CD4-positive, alpha-beta T cell treated with Interleukin-1 beta for 1 hour (primary cell): ENCODE measurements at regions not wholly inside any gene's neighbourhood (a gene's known extent, or its start where the extent isn't known, plus 50 kb on each side); places are given as distances from the start of the nearest gene placed in this dataset.
A peak's percentile ranks its signal among the peaks of the same experiment; 100 is the strongest.

ENCODE experiments used
- DNase-seq, 2 donors: peaks; one replicate each; pipeline ENCODE4 v3.0.0-alpha.2; 2020 to 2022

DNA sequence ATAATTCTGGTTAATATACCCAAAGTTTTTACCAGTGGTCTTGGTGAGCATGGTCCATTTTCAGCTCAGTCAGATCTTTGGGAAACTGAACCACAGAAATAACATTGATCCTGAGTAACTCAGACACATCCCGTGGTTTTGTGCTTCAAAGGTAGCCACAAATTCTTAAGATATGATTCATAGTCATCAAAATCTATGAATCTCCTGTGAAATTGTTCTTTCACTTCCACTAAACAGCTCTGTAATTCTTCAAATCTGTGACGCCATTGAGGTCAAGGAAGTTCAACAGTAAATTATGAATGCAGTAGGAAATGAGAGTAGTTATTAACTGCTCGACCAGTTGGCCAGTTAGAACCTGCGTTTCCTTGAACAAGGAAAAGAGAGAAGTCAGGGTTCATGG lies 147.3 kb downstream of the IRS1 start:
- no peak for DNase-seq

DNA sequence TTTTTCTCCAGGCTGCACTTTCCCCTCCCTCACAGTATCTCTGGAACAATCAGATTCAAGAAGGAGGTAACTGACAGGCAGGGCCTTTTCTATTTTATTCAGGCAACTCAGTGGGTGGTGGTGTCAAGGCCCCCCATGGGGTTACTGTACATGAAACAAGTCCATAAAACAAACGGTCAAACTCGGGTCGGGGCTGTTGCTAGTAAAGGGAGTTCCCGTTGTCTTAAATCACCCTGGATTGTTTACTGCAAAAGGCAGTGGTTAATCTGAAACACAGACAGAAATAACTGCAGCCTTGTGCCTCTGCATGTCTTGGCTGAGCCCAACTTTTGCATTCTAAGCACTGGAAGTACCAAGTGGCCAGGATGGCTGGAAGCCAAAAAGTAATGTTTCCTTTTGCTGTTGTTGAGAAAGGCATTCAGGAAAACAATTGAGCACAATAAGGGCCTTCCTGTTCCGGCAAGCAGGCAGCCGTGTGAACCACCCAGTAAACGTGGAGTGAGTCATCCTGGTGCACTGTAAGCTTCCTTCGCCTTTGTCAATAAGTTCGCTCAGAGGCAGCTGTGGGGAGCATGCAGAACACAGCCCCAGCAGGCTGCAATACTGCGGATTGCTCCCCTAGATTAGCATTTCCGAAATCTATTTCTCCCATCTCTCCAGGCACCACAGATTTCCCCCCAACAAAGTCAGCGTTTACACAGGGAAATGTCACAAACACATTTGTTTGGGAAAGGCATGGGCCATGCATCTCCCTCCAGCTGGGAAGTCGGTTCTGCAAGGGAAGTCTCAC lies 149.6 kb downstream of the IRS1 start:
- DNase-seq, result peak; percentile 27 to 31

DNA sequence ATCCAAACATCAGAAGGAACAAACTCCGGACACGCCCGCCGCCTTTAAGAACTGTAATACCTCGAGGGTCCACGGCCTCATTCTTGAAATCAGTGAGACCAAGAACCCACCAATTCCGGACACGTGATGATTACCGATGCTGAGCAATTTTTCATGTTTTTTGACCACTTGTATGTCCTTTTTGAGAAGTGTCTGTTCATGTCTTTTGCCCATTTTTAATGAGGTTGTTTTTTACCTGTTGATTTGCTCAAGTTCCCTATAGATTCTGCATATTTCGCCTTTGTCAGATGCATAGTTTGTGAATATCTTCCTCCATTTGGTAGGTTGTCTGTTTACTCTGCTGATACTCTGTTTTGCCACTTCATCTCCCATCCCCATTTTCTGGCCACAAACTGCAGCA lies 150.4 kb downstream of the IRS1 start:
- no peak for DNase-seq

DNA sequence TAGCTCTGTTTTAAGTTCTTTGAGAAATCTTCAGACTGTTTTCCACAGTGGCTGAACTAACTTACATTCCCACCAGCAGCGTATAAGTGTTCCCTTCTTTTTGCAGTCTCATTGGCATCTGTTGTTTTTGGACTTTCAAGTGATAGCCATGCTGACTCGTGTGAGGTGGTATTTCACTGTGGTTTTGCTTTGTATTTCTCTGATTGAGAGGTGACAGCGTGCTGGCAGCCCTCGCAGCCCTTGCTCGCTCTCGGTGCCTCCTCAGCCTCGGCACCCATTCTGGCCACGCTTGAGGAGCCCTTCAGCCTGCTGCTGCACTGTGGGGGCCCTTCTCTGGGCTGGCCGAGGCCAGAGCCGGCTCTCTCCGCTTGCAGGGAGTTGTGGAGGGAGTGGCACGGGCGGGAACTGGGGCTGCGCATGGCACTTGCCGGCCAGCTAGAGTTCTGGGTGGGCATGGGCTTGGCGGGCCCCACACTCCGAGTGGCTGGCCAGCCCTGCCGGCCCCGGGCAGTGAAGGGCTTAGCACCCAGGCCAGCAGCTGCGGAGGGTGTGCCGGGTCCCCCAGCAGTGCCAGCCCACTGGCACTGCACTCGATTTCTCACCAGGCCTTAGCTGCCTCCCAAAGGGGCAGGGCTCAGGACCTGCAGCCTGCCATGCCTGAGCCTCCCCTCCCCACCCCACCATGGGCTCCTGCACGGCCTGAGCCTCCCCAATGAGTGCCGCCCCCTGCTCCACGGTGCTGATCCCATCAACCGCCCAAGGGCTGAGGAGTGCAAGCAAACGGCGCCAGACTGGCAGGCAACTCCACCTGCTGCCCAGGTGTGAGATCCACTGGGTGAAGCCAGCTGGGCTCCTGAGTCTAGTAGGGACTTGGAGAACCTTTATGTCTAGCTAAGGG lies 151.8 kb downstream of the IRS1 start:
- no peak for DNase-seq

DNA sequence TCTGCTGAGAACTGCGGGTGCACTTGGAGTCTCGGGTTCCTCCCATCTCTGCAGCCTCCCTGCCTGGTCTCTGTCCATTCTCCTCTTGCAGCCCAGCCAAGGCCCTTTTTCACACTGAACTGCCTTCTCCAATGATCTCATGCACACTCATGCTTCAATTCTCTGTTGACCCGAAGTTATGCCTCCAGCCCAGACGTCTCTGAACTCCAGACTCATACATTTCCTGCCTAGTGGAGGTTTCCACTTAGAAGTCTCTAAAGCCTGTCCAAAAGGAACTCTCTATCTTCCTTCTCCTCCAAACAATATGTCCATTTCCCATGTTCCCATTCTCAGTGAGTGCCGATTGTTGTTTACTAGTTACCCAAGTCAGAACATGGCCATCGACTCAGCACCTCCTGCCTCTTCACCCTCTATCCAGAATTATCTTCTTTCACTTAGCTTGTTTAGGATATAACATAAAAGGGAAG lies 155.2 kb downstream of the IRS1 start:
- no peak for DNase-seq

DNA sequence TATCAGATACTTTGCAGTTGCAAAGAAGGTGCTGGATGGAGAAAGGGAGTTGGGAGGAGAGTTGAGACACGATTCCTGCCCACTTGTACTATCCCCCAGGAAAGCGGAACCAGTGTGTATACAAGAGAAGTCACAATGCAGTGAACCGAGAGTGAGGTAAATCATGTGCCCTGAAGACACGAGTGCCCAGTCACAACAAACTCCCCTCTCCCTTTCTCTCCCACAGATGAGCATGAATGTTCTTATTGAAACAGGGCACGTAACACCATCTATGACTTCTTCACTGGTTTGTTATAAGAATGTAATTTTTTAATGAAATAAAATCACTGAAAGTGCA lies 155.7 kb downstream of the IRS1 start:
- DNase-seq, result no peak

DNA sequence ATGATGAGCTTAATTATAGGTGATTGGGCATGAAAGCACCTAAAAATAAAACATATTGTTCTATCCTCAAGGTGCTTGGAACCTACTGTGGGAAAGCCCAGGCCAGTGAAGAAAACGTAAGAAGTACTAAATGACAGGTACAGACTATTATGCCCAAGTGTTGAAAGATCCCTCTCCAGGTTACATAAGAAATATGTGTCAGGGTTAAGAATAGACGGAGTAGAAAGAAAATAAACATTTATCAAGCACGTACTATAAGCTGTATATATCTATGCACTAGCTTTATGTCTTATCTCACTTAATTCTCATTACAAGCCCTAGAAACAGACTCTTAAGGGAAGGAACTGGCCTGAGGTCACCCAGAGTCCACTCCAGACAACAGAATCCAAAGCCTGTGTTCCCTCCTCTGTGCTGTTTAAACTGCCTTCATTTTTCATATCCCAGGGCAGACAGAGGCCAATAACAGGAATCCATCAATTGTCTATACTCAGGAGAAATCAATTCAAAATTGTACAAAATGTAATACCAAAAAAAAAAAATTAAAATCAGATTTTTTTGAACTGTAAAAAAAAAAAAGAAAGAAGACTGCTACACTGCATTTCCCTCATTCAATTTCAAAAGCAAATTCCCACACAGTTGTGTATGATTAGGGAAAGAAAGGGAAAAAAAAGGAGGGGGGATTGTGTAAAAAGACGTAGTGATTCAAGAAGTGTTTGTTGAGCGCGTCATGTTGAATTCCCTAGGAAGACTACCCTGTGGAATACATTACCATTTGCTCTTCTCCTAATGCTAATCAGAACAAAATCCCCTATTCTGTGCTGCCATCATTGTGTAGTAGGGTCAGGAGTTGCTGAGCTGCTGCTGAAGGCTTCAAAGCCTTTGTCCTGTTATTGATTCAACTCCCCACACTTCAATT lies 156.3 kb downstream of the IRS1 start:
- DNase-seq, result no peak

DNA sequence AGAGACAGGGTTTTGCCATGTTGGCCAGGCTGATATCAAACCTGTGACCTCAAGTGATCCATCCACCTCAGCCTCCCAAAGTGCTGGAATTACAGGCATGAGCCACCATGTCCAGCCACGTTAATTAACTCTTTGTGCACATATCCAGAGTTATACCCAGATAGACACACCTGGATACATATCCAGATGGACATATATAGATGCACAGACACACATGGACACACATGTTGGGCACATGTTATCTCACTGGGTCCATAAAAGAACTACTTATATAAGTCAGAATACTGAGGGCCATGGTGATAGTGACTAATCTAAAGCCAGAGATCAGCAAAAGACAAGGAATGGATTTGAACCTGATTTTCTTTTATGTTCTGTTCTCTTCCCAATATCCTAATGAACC lies 158.6 kb downstream of the IRS1 start:
- no peak for DNase-seq

DNA sequence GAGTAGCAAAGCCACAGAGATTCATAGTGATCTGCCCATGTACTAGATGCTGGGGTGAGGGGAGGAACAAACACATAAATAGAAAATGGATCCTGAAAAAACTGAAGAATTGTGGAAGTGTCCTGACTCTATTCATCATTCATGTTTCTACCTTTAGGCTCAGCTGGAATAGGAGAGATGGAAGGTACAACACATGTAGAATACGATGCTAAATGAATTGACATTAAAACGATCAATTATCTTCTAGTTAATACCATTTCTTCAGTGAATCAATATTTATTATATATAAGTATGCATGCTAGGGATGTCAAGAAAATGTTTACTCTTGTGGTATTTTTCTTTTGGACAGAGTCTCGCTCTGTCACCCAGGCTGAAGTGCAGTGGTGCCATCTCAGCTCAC lies 159.1 kb downstream of the IRS1 start:
- no peak for DNase-seq

DNA sequence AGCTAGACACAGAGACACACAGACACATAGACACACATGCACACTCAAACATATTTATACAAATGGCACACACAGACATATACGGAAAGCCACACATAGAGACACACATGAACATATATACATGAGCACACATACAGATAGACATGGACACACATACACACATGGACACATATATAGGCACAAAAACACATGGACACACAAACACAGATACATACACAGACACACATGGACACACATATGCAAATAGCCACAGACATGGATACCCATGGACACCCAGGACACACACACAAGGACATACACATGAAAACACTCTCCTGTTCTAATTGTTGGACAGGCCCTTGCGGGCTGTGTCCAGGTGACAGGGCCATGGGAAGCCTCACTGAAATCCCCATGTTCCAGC lies 160.1 kb downstream of the IRS1 start:
- no peak for DNase-seq

DNA sequence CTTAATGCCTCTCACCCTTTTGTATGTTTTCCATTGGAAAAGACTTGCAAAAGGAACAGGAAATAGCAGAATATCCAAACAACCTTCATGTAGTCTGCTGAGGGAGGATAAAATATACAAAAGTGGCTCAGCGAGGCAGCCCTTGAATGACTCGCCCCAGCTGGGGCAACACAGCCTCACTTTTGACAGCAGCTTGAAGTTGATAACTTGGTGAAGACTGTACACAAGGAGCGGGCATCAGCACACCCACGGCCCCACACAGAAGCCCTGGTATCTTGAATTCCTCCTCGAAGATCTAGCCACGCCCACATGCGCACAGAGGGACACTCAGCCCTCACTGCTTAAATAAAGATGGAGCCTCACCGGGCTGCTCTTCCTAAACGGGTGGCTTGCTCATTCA lies 161.0 kb downstream of the IRS1 start:
- DNase-seq, result no peak

DNA sequence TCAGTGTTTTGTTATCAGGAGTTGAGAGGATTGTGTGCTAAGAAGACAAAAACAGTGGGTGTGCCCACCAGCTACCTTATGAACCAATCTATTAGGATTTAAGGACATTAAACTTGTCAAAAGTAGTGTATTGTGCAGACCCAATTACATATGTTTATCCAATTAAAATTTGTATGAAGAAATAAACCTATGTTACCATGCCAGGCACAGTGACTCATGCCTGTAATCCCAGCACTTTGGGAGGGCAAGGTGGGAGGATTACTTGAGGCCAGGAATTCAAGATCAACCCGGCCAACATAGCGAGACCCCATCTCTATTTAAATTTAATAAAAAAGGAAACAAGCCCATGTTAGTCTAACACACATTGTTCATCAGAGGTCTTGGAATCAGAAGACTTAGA lies 162.2 kb downstream of the IRS1 start:
- DNase-seq, result no peak

DNA sequence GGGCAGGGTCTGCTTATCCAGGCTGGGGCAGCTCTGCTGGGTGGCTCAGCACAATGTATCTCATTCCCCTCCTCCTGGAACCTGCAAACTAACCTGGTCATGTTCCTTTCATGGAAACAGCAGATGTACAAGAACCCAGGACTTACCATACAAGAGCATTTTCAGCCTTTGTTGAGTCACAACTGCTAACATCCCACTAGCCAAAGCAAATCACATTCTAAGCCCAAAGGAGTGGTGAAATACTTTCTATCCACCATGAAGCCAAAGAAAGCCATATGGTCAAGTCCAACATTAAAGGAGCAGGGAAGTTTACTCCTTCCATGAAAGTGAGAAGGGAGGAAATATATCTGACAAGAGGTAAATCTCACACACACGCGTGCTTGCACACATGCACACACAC lies 163.0 kb downstream of the IRS1 start:
- DNase-seq, result no peak

DNA sequence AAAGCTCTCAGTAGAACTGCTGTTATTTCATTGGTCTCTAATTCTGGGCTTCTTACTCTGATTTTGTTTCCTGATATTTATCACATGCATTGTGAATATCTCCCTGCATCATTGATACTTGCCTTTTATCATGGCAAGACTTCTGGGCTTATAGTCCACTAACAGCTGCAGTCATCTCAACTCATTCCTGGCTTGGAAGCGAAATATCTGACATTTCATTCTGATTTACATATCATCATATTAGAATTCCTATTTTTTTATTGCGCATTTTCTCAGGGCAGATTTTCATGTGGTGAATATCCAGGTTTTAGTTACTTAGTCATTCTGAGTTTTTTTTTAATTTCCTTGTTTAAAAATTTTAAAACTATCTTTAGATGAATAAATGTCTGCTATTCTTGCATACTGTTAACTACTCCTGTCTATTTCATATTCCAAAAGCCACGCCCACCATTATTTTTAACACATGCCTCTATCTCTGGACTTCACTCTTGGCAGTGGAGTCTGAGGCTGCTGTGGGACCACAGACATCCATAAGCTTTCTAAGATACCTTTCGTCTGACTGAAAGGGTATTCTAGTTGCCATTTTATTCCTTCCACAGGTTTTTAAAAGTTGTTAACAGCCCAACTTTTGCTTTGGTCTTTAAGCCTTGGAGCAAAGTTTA lies 164.5 kb downstream of the IRS1 start:
- DNase-seq, result no peak

DNA sequence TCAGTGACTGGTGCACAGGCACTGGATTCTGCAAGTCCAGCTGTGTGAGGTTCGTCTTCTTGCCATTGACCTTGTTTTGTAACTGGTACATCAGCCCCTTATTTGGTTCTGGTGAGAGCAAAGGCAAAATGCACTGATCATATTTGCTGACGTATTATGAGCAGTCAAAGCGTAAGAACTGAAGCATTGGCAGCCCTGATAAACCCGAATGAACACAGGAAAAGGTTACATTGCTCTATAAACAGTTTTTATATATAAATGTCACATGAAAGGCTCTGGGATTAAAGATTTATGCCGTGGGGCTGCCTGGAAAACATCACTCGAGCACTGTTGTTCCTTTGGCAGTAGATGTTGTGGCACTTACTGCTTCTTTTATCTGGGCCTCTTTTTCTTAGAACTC lies 167.9 kb downstream of the IRS1 start:
- DNase-seq, result no peak

DNA sequence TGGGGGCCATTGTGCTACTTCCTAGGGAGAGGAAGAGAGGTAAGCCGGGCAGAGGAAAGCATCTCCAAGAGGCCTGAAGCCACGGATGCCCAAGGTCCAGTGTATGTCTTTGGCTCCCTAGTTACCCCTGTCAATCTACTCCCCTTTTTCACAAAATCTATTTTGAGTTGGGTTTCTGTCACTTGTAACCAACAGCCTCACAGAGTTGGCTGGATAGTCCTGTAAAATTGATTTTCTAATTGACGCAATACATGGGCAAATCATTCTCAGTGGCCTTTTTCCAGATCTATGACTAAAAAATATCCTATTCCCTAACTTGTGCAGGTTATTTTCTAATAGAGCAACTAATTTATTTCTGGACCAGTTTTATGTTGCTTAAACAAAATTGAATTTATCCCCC lies 168.4 kb downstream of the IRS1 start:
- no peak for DNase-seq

DNA sequence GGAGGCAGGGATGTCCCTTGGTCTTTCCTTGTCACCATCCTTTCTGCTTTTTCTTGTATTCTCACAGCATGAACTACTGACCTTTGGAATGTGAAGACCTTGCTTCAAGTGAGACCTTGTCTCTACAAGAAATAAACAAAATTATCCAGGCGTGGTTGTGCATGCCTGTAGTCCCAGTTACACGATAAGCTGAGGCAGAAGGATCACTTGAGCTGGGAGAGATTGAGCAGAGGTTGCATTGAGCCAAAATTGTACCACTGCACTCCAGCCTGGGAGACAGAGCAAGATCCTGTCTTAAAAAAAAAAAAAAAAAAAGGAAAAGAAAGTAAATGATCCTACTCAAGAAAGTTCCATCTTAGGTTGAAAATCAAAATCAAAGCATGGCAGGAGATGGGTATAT lies 173.7 kb downstream of the IRS1 start:
- DNase-seq, result no peak

DNA sequence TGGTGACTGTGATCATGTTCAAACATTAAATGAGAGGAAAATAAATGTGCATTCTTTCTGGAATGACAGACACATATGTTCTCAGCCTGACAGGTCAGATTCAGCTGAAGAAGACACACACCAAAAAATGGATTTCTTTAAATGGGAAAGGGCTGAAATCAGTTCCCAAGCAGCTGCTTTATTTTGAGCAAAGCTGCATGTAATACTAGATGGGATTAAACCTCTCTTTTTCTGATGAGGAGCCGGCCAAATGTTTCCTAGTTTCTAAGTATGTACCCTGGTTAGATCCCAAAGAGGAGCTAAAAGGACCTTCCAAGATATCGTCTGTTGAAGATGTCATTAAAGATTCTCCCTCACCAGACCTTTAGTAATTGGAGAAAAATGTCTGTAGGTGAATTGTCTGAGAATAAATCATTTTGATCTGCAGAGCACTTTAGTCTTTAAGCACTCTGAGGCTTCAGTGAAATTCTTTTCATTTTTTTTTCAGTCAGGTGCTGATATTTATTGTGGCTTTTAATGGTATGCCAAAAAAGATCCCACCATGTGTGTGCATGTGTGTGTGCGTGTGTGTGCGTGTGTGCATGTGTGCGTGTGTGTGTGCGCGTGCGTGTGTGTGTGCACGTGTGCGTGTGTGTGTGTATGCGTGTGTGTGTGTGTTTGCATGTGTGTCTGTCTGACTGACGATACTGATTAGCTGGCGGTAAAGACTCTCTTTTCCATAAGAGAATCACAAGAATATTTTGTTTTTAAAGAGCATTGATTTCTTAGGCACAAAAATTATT lies 175.8 kb downstream of the IRS1 start:
- DNase-seq, result no peak

DNA sequence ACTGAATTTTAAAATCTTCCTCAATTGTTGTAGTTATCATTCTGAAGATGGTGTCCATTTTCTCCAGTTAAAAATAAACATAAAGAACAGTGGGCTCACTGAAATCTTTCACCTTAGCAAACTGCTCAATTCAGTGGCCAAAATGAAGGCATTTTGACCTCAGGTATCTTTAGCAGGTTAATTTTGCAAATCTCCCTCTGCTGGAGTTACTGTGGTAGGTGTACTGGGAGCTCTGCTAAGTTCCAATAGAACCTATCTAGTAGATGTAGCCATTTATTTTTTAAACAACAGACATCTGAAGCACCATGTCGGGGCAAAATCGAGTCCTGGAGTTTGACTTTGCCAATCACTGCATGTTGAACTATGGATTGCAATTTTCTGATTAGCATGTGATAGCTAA lies 177.1 kb downstream of the IRS1 start:
- no peak for DNase-seq

DNA sequence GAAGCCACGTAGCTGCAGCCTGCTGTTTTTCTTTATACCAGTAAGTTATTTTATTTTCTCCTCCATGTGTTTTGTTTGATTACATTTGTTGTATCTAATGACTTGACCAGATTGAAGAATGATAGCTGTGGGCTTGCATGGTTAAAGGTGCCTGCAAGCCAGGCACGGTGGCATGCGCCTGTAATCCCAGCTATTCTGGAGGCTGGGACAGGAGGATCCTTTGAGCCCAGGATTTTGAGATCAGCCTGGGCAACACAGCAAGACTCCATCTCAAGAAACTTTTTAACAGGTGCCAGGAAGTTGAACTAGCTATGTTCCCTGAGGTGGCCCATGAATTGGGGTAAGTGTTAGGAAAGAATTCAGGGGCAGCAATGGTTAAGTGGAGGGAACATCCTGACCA lies 179.4 kb downstream of the IRS1 start:
- DNase-seq, result no peak

DNA sequence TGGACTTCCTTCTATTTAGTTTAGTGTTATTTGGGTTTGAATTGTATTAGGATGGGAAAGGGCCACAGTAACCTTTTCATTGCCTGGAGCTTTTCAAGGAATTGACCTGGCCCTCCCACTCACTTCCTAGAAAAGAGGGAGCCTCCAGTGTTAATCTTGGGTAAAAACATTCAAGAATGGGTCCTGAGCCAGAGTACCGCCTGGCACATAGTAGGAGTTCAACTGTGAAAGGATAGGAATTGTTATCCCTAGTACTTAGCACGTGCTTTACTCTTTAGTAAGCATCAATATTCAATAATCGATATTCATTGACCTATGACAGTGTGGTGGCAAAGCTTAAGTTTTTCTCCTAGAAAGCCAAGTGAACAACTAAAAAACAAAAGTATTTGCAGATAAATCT lies 179.9 kb downstream of the IRS1 start:
- DNase-seq, result no peak
